HCT116 (cell line): ENCODE measurements at regions not wholly inside any gene's neighbourhood (a gene's known extent, or its start where the extent isn't known, plus 50 kb on each side); places are given as distances from the start of the nearest gene placed in this dataset.
"Not testable (repeated sequence)": the region's sequence is repeated elsewhere in the genome, so short reads cannot be mapped to it uniquely, and the experiment has no call there.

Experiments used
- ATAC-seq: fragments of 200-7000 bp; cut with Tn5 transposase; 2 replicates; pipeline ENCODE4 v1.9.1; 2020; ENCODE audit warnings: mild to moderate bottlenecking, moderate library complexity
- BruUV-seq: library from RNA; stranded (reverse); fragments of 400-500 nt; replicated peaks from 2 replicates; lab custom pipeline; 2021; lab: Mats Ljungman, UMichigan
- CTCF ChIA-PET: fragments of 300-600 bp; sonication (Branson Sonifier 250); formaldehyde crosslinking; loops from one replicate; lab custom pipeline; 2021; ENCODE audit warnings: antibody characterized with exemption; lab: Charles Lee
- POLR2A ChIA-PET: fragments of 300-600, 350-600 bp; sonication (Branson Sonifier 250); formaldehyde crosslinking; loops from one replicate; lab custom pipeline; 2021; ENCODE audit warnings: antibody characterized with exemption; lab: Charles Lee
- RAD21 ChIA-PET, 2 experiments: fragments of 300-600 bp; sonication (Branson Sonifier 250); formaldehyde crosslinking; loops; one replicate each; lab custom pipeline; 2023; ENCODE audit warnings: low total read pairs in 2 of 2; ENCODE audit not compliant: uncharacterized antibody in 2 of 2, unreplicated experiment in 2 of 2, low non-redundant PET in 1 of 2; lab: Charles Lee
- DNase-seq: peaks from one replicate; pipeline ENCODE4 v3.0.0-alpha.2; 2010; ENCODE audit warnings: low read depth, low spot score
- H2AFZ ChIP-seq: fragments of 200-600 bp; shearing (Covaris generic), sonication (generic); 2 replicates; pipeline ENCODE4 v1.6.1; 2017; ENCODE audit warnings: low read depth, mixed run types, mixed read lengths, antibody characterized with exemption, low read length; ENCODE audit not compliant: poor library complexity, severe bottlenecking
- H3K27ac ChIP-seq: 2 replicates; pipeline ENCODE4 v1.5.1; 2012; ENCODE audit warnings: low read depth, low read length
- H3K27me3 ChIP-seq: fragments of 200-600 bp; sonication (generic); 2 replicates; pipeline ENCODE4 v1.6.1; 2016; ENCODE audit warnings: mixed run types, low read length, mixed read lengths; ENCODE audit not compliant: insufficient read depth
- H3K36me3 ChIP-seq, 2 experiments: fragments of 200-500 bp in 1 of 2; fragments of 200-600 bp in 1 of 2; sonication (Bioruptor generic) in 1 of 2; sonication (generic) in 1 of 2; 2 replicates each; pipeline versions ENCODE4 v1.5.1 to v1.6.1; 2014 to 2016; ENCODE audit warnings: low read length in 2 of 2, inconsistent platforms in 1 of 2, mixed read lengths in 1 of 2, mixed run types in 1 of 2; ENCODE audit not compliant: insufficient read depth in 2 of 2, control insufficient read depth in 1 of 2
- H3K4me1 ChIP-seq, 2 experiments: fragments of 200-600 bp in 1 of 2; sonication (generic) in 1 of 2; 2 replicates each; pipeline versions ENCODE4 v1.5.1 to v1.6.1; 2012 to 2017; ENCODE audit warnings: low read length in 2 of 2, inconsistent platforms in 1 of 2, mild to moderate bottlenecking in 1 of 2, mixed read lengths in 1 of 2, mixed run types in 1 of 2, moderate library complexity in 1 of 2; ENCODE audit not compliant: insufficient read depth in 2 of 2, control insufficient read depth in 1 of 2
- H3K4me2 ChIP-seq: fragments of 200-600 bp; sonication (generic); 2 replicates; pipeline ENCODE4 v1.6.1; 2017; ENCODE audit warnings: mixed run types, low read length, mixed read lengths
- H3K4me3 ChIP-seq, 2 experiments: fragments of 200-600 bp in 1 of 2; sonication (generic) in 1 of 2; replicated peaks in 1 of 2; 2 replicates each; pipeline ENCODE4 v1.5.1; 2011 to 2016; ENCODE audit warnings: low read length in 2 of 2, control low read depth in 1 of 2, low read depth in 1 of 2, mild to moderate bottlenecking in 1 of 2, mixed read lengths in 1 of 2, mixed run types in 1 of 2
- H3K79me2 ChIP-seq: fragments of 200-600 bp; sonication (generic); 2 replicates; pipeline ENCODE4 v1.6.1; 2017; ENCODE audit warnings: mild to moderate bottlenecking, mixed run types, low read length, moderate library complexity, mixed read lengths; ENCODE audit not compliant: insufficient read depth
- H3K9ac ChIP-seq: fragments of 200-600 bp; sonication (generic); 2 replicates; pipeline ENCODE4 v1.6.1; 2016; ENCODE audit warnings: low read length, mixed read lengths
- H3K9me2 ChIP-seq: fragments of 200-600 bp; sonication (generic), shearing (Covaris generic); 2 replicates; pipeline ENCODE4 v1.6.1; 2017; ENCODE audit warnings: mixed run types, mild to moderate bottlenecking, moderate library complexity; ENCODE audit not compliant: insufficient read depth
- H3K9me3 ChIP-seq, 2 experiments: fragments of 200-500 bp in 1 of 2; fragments of 200-600 bp in 1 of 2; sonication (Bioruptor generic) in 1 of 2; sonication (generic) in 1 of 2; 2 replicates each; pipeline ENCODE4 v1.6.1; 2014 to 2017; ENCODE audit warnings: low read length in 2 of 2, mixed read lengths in 2 of 2, inconsistent platforms in 1 of 2, low read depth in 1 of 2, mild to moderate bottlenecking in 1 of 2, mixed run types in 1 of 2, moderate library complexity in 1 of 2; ENCODE audit not compliant: control insufficient read depth in 1 of 2, insufficient read depth in 1 of 2
- H4K20me1 ChIP-seq: fragments of 200-600 bp; sonication (generic), shearing (Covaris generic); 2 replicates; pipeline ENCODE4 v1.6.1; 2017; ENCODE audit warnings: mixed run types, mild to moderate bottlenecking, moderate library complexity; ENCODE audit not compliant: insufficient read depth
- ATF3 ChIP-seq: IDR thresholded peaks from 2 replicates; pipeline ENCODE4 v1.6.1; 2012
- ELF1 ChIP-seq: IDR thresholded peaks from 2 replicates; pipeline ENCODE4 v1.6.1; 2012; ENCODE audit warnings: low read depth, borderline replicate concordance
- POLR2A ChIP-seq: IDR thresholded peaks from 2 replicates; pipeline ENCODE4 v1.7.0; 2011; ENCODE audit warnings: borderline replicate concordance; ENCODE audit not compliant: insufficient read depth, insufficient read length; ENCODE audit errors: extremely low read depth
- SIN3A ChIP-seq: IDR thresholded peaks from 2 replicates; pipeline ENCODE4 v1.6.1; 2012; ENCODE audit warnings: low read depth
- TCF7L2 ChIP-seq: IDR thresholded peaks from 2 replicates; pipeline ENCODE4 v1.7.0; 2011; ENCODE audit warnings: borderline replicate concordance, inconsistent platforms; ENCODE audit not compliant: insufficient read depth, insufficient read length; ENCODE audit errors: extremely low read depth
- ZNF274 ChIP-seq: fragments of 200-500 bp; sonication (Bioruptor generic); IDR thresholded peaks from 2 replicates; pipeline ENCODE4 v1.6.1; 2014; ENCODE audit warnings: mild to moderate bottlenecking, low read depth, low read length, inconsistent platforms
- intact Hi-C: fragments of 100-400 bp; cut with micrococcal nuclease; formaldehyde crosslinking; loops from 2 replicates; pipeline ENCODE4 v1.10.0; 2022

- Histone ChIP-seq H3K9ac (no peak overlapping the region), H3K9me3 (no peaks in the 10 kb centered on the region), H4K20me1 (no peaks in the 10 kb centered on the region; the same call in 1 of the 2 replicates), H3K4me3 (no peak overlapping the region), H3K9me2 (no peaks in the 10 kb centered on the region), H3K4me1 (no peaks in the 10 kb centered on the region), H2AFZ (no peak overlapping the region), H3K36me3 (no peaks in the 10 kb centered on the region), H3K79me2 (no peaks in the 10 kb centered on the region), H3K4me2 (no peak overlapping the region)
- CTCF ChIA-PET: no interaction called here
- RAD21 ChIA-PET: no interaction called here
- BruUV-seq: no TSS peak
- intact Hi-C loops: no loop called here
- no peak for ATAC-seq
- DNase-seq: no peak
- POLR2A ChIA-PET: no interaction called here
- no peak for TF ChIP-seq TCF7L2
- TF ChIP-seq SIN3A: no peak
- no peak for TF ChIP-seq ELF1
- TF ChIP-seq ATF3: no peak
- no peak for TF ChIP-seq ZNF274
- no peak for TF ChIP-seq POLR2A
- TF ChIP-seq, all 23 proteins: peak for 0
- Histone ChIP-seq H3K27me3 (no peaks in the 10 kb centered on the region), H3K27ac (no peak overlapping the region)
These were observed 60.0 kb upstream of the BMS1 start for GRCh38 chr10:42722575-42722974.

- RAD21 ChIA-PET, BruUV-seq, H3K9me3 ChIP-seq, H3K9ac ChIP-seq, H2AFZ ChIP-seq, H3K4me3 ChIP-seq, H3K4me2 ChIP-seq, H3K79me2 ChIP-seq, H3K27me3 ChIP-seq, H3K27ac ChIP-seq, H3K9me2 ChIP-seq, H4K20me1 ChIP-seq, intact Hi-C loops, POLR2A ChIA-PET, ATAC-seq, DNase-seq, CTCF ChIA-PET, H3K36me3 ChIP-seq, H3K4me1 ChIP-seq: not testable (repeated sequence)
These were observed 59.0 kb upstream of the BMS1 start for GRCh38 chr10:42723549-42723948.

- BruUV-seq, H3K9ac ChIP-seq, H2AFZ ChIP-seq, CTCF ChIA-PET, H3K4me3 ChIP-seq, RAD21 ChIA-PET, H3K9me2 ChIP-seq, H3K27me3 ChIP-seq, H3K4me2 ChIP-seq, H4K20me1 ChIP-seq, POLR2A ChIA-PET, H3K79me2 ChIP-seq, intact Hi-C loops, H3K27ac ChIP-seq, H3K36me3 ChIP-seq, DNase-seq, H3K9me3 ChIP-seq, ATAC-seq, H3K4me1 ChIP-seq: not testable (repeated sequence)
These were observed 57.9 kb upstream of the BMS1 start for GRCh38 chr10:42724660-42725059.
